ENCODE measurements at regions not wholly inside any gene's neighbourhood (a gene's known extent, or its start where the extent isn't known, plus 50 kb on each side); places are given as distances from the start of the nearest gene placed in this dataset.

- TF ChIP-seq, protein P1, sequence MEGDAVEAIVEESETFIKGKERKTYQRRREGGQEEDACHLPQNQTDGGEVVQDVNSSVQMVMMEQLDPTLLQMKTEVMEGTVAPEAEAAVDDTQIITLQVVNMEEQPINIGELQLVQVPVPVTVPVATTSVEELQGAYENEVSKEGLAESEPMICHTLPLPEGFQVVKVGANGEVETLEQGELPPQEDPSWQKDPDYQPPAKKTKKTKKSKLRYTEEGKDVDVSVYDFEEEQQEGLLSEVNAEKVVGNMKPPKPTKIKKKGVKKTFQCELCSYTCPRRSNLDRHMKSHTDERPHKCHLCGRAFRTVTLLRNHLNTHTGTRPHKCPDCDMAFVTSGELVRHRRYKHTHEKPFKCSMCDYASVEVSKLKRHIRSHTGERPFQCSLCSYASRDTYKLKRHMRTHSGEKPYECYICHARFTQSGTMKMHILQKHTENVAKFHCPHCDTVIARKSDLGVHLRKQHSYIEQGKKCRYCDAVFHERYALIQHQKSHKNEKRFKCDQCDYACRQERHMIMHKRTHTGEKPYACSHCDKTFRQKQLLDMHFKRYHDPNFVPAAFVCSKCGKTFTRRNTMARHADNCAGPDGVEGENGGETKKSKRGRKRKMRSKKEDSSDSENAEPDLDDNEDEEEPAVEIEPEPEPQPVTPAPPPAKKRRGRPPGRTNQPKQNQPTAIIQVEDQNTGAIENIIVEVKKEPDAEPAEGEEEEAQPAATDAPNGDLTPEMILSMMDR (IDR thresholded peaks at IDR 0.05; ENCODE audit: low read depth, low read length, poor library complexity, severe bottlenecking) = no peak
- no peak for TF ChIP-seq EZH2phosphoT487 (IDR thresholded peaks at IDR 0.05; ENCODE audit: borderline replicate concordance, low read length)
These were observed 309.4 kb upstream of the XYLT1 start for GRCh38 chr16:17780181-17780580.
